Neural cell (in vitro differentiated cells): ENCODE measurements at regions not wholly inside any gene's neighbourhood (a gene's known extent, or its start where the extent isn't known, plus 50 kb on each side); places are given as distances from the start of the nearest gene placed in this dataset.

Experiments
- H2AFZ ChIP-seq: fragments of 200-600, 300-800 bp; sonication (generic), shearing (Covaris generic); 2 replicates; pipeline ENCODE4 v1.6.0; 2014; ENCODE audit warnings: low read depth, mild to moderate bottlenecking, antibody characterized with exemption, low read length, moderate library complexity
- H3F3A ChIP-seq: fragments of 200-600 bp; shearing (Covaris generic); 2 replicates; pipeline ENCODE4 v1.6.1; 2016; ENCODE audit warnings: mild to moderate bottlenecking, moderate library complexity, mixed read lengths, antibody characterized with exemption, low read length; ENCODE audit not compliant: insufficient read depth, poor library complexity, severe bottlenecking
- H3K27ac ChIP-seq: fragments of 200-600, 300-800 bp; sonication (generic), shearing (Covaris generic); 2 replicates; pipeline ENCODE4 v1.5.1; 2014; ENCODE audit warnings: mild to moderate bottlenecking, low read length, moderate library complexity
- H3K27me3 ChIP-seq: fragments of 300-800, 200-600 bp; sonication (generic), shearing (Covaris generic); 2 replicates; pipeline ENCODE4 v1.6.0; 2014; ENCODE audit warnings: mild to moderate bottlenecking, low read depth, low read length, moderate library complexity; ENCODE audit not compliant: insufficient read depth
- H3K36me3 ChIP-seq: fragments of 300-800, 200-600 bp; sonication (generic), shearing (Covaris generic); 2 replicates; pipeline ENCODE4 v1.5.1; 2014; ENCODE audit warnings: mild to moderate bottlenecking, antibody characterized with exemption, low read length, moderate library complexity; ENCODE audit not compliant: insufficient read depth
- H3K4me2 ChIP-seq: fragments of 300-800, 200-600 bp; sonication (generic), shearing (Covaris generic); 2 replicates; pipeline ENCODE4 v1.6.0; 2014; ENCODE audit warnings: mild to moderate bottlenecking, low read length
- H3K4me3 ChIP-seq: fragments of 300-800, 200-600 bp; sonication (generic), shearing (Covaris generic); 2 replicates; pipeline ENCODE4 v1.5.1; 2014; ENCODE audit warnings: mild to moderate bottlenecking, low read length, moderate library complexity
- H3K79me2 ChIP-seq: fragments of 200-600 bp; shearing (Covaris generic); replicated peaks from 2 replicates; pipeline ENCODE4 v1.6.0; 2014; ENCODE audit warnings: mild to moderate bottlenecking, low read length, moderate library complexity; ENCODE audit not compliant: insufficient read depth
- H3K9ac ChIP-seq: fragments of 300-800, 200-600 bp; sonication (generic), shearing (Covaris generic); 2 replicates; pipeline ENCODE4 v1.6.1; 2016; ENCODE audit warnings: mild to moderate bottlenecking, low read length, mixed read lengths
- H3K9me2 ChIP-seq: fragments of 200-600 bp; shearing (Covaris generic); 2 replicates; pipeline ENCODE4 v1.6.1; 2016; ENCODE audit warnings: mild to moderate bottlenecking, low read length, mixed read lengths; ENCODE audit not compliant: insufficient read depth
- H3K9me3 ChIP-seq: fragments of 200-600, 300-800 bp; sonication (generic), shearing (Covaris generic); 2 replicates; pipeline ENCODE4 v1.6.1; 2016; ENCODE audit warnings: mild to moderate bottlenecking, mixed run types, low read length, moderate library complexity, mixed read lengths
- H4K20me1 ChIP-seq: fragments of 200-600 bp; shearing (Covaris generic); 2 replicates; pipeline ENCODE4 v1.6.1; 2016; ENCODE audit warnings: mild to moderate bottlenecking, mixed run types; ENCODE audit not compliant: insufficient read depth
- EP300 ChIP-seq: fragments of 450-650 bp; conservative IDR thresholded peaks from 2 replicates; pipeline ENCODE4 v1.6.1; 2014; ENCODE audit warnings: antibody characterized with exemption, mild to moderate bottlenecking, moderate library complexity; ENCODE audit not compliant: poor library complexity, severe bottlenecking
- EZH2 ChIP-seq: fragments of 200-600, 300-800 bp; shearing (Covaris generic), sonication (generic); IDR thresholded peaks from 2 replicates; pipeline ENCODE4 v1.6.1; 2014; ENCODE audit warnings: antibody characterized with exemption, low read length, borderline replicate concordance, mild to moderate bottlenecking; ENCODE audit not compliant: insufficient read depth, poor library complexity, severe bottlenecking
- MXI1 ChIP-seq: fragments of 450-650 bp; conservative IDR thresholded peaks from 2 replicates; pipeline ENCODE4 v1.6.1; 2014; ENCODE audit warnings: antibody characterized with exemption, mild to moderate bottlenecking; ENCODE audit not compliant: poor library complexity, severe bottlenecking
- POLR2AphosphoS5 ChIP-seq: IDR thresholded peaks from 2 replicates; pipeline ENCODE4 v1.6.1; 2012
- RAD21 ChIP-seq: fragments of 450-650 bp; conservative IDR thresholded peaks from 2 replicates; pipeline ENCODE4 v1.6.1; 2014; ENCODE audit warnings: antibody characterized with exemption, mild to moderate bottlenecking, moderate library complexity
- REST ChIP-seq: IDR thresholded peaks from 2 replicates; pipeline ENCODE4 v1.6.1; 2012; ENCODE audit warnings: borderline replicate concordance
- SMC3 ChIP-seq: fragments of 450-650 bp; conservative IDR thresholded peaks from 2 replicates; pipeline ENCODE4 v1.6.1; 2014; ENCODE audit warnings: antibody characterized with exemption, mild to moderate bottlenecking, moderate library complexity; ENCODE audit not compliant: poor library complexity
- TAF1 ChIP-seq: IDR thresholded peaks from 2 replicates; pipeline ENCODE4 v1.6.1; 2012; ENCODE audit warnings: low read depth
- TF ChIP-seq, protein P1 (sequence below): fragments of 450-650 bp; IDR thresholded peaks from 2 replicates; pipeline ENCODE4 v1.5.1; 2014; ENCODE audit warnings: antibody characterized with exemption, mild to moderate bottlenecking, moderate library complexity; ENCODE audit not compliant: poor library complexity, severe bottlenecking

DNA sequence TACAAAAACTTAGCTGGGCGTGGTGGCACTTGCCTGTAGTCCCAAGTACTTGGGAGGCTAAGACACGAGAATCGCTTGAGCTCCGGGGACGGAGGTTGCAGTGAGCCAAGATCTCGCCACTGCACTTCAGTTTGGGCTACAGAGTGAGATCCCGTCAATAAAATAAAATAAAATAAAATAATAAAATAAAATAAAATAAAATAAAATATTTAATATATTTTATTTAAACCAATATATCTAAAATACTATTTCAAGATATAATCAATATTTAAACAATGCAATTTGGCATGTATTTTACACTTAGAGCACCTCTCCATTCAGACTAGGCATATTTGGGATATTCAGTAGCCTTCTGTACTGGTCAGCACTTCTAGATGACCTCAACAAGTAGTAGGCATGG lies 142.1 kb downstream of the FOXA2 start:
- no peak overlapping the region for H3K4me2 ChIP-seq
- no peak overlapping the region for H2AFZ ChIP-seq
- no peaks in the 10 kb centered on the region for H3K36me3 ChIP-seq
- no peak overlapping the region for H3K4me3 ChIP-seq
- H4K20me1 ChIP-seq, result no peaks in the 10 kb centered on the region
- TF ChIP-seq EZH2 (no peak), MXI1 (no peak), SMC3 (no peak), POLR2AphosphoS5 (no peak), EP300 (no peak), TAF1 (no peak), REST (no peak)
- TF ChIP-seq, protein P1, sequence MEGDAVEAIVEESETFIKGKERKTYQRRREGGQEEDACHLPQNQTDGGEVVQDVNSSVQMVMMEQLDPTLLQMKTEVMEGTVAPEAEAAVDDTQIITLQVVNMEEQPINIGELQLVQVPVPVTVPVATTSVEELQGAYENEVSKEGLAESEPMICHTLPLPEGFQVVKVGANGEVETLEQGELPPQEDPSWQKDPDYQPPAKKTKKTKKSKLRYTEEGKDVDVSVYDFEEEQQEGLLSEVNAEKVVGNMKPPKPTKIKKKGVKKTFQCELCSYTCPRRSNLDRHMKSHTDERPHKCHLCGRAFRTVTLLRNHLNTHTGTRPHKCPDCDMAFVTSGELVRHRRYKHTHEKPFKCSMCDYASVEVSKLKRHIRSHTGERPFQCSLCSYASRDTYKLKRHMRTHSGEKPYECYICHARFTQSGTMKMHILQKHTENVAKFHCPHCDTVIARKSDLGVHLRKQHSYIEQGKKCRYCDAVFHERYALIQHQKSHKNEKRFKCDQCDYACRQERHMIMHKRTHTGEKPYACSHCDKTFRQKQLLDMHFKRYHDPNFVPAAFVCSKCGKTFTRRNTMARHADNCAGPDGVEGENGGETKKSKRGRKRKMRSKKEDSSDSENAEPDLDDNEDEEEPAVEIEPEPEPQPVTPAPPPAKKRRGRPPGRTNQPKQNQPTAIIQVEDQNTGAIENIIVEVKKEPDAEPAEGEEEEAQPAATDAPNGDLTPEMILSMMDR, result no peak
- H3K9ac ChIP-seq, result no peak overlapping the region
- no peaks in the 10 kb centered on the region for H3K79me2 ChIP-seq
- H3F3A ChIP-seq, result no peaks in the 10 kb centered on the region
- H3K27me3 ChIP-seq, result no peaks in the 10 kb centered on the region
- H3K9me3 ChIP-seq, result no peaks in the 10 kb centered on the region
- H3K9me2 ChIP-seq, result no peaks in the 10 kb centered on the region
- no peak overlapping the region for H3K27ac ChIP-seq

DNA sequence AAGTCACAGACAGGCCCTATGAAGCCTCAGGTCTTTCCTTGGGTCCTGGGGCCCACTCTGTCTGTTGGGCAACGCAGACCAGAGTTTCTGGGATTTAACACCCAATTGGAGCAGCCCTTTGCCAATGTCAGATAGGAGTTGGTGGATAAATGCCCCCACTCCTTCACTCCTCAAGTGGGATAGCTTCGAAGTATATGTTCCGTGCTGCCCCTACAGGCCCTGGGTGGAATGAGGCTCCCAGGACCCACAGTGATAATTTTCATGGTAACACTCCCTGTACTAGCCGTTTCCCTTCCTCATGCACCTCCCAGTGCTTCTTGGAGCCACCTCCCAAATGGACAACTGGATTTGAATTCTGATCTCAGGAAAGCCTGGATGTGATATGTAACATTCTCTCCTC lies 145.4 kb downstream of the FOXA2 start:
- Histone ChIP-seq H2AFZ (no peak overlapping the region), H3K79me2 (no peaks in the 10 kb centered on the region), H4K20me1 (no peaks in the 10 kb centered on the region), H3K4me2 (no peak overlapping the region), H3K27me3 (no peaks in the 10 kb centered on the region), H3K9me2 (no peaks in the 10 kb centered on the region), H3K36me3 (no peaks in the 10 kb centered on the region), H3K27ac (no peak overlapping the region), H3K9me3 (no peaks in the 10 kb centered on the region), H3F3A (no peaks in the 10 kb centered on the region), H3K9ac (no peak overlapping the region), H3K4me3 (no peak overlapping the region)
- no peak for TF ChIP-seq EP300
- no peak for TF ChIP-seq TAF1
- TF ChIP-seq RAD21, result no peak
- TF ChIP-seq SMC3, result no peak

DNA sequence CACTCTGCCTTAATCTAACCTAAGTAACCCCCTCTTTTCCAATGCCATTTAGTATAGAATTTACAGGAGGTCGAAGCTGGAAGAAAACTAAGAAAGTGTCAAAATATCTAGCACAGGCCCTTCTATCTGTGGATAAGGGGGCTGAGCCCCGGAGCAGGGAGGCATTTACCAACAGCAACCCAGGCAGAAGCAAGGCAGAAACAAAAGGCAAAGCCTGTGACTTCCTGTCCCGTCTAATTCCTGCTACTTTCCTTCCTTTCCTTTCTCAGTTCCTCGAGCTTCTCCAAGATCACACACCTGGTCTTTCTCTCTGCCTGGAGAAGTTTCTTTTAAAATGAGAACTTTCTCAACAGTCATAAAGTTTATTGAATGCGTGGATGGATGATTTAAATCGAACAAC lies 146.0 kb downstream of the FOXA2 start:
- Histone ChIP-seq H3K27ac (no peak overlapping the region), H3K79me2 (no peaks in the 10 kb centered on the region), H3K27me3 (peaks cover under 1% of the 10 kb centered on the region), H3K9me2 (no peaks in the 10 kb centered on the region), H2AFZ (no peak overlapping the region), H4K20me1 (no peaks in the 10 kb centered on the region), H3F3A (no peaks in the 10 kb centered on the region), H3K4me2 (no peak overlapping the region), H3K4me3 (no peak overlapping the region), H3K9me3 (no peaks in the 10 kb centered on the region), H3K9ac (no peak overlapping the region), H3K36me3 (no peaks in the 10 kb centered on the region)
- TF ChIP-seq SMC3 (no peak), EZH2 (no peak), MXI1 (no peak), RAD21 (no peak), POLR2AphosphoS5 (no peak), EP300 (no peak), REST (no peak), TAF1 (no peak)
- TF ChIP-seq, protein P1, result no peak
